ENCODE measurements at regions not wholly inside any gene's neighbourhood (a gene's known extent, or its start where the extent isn't known, plus 50 kb on each side); places are given as distances from the start of the nearest gene placed in this dataset.

DNA sequence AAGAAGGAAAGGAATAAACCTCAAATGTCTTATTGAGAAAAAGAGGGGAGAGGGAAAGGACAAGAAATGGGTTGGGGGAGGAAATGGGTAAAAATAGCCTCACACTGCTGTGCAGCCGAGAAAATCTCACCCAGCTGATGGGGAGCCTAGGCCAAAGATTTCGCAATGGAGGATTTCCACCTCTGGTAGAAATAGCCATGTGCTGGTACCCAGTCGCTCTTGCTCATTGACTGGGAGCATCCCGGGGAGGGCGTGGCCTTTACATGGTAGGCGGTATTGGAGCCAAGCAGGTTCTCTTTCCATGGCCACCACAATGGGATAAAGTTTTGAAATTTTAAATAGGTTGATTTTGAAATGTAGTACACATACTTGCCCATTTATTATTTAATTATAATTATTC is 255.1 kb upstream of the LDB2 start:
- Histone ChIP-seq H3K9me2 (replicated peaks; ENCODE audit: control insufficient read depth, low read length) (no peaks in the 10 kb centered on the region), H3K79me2 (ENCODE audit: control insufficient read depth, low read length) (no peaks in the 10 kb centered on the region), H3K36me3 (ENCODE audit: control insufficient read depth, low read length) (no peaks in the 10 kb centered on the region), H3K9me3 (ENCODE audit: control insufficient read depth, insufficient read depth, low read length) (no peaks in the 10 kb centered on the region), H3K27ac (ENCODE audit: low read depth, low read length) (no peak overlapping the region), H3K27me3 (ENCODE audit: control insufficient read depth, low read length) (no peaks in the 10 kb centered on the region; the same call in 1 of the 2 replicates), H4K20me1 (ENCODE audit: control insufficient read depth, insufficient read depth, low read depth, low read length) (no peaks in the 10 kb centered on the region), H3K4me2 (ENCODE audit: low read length) (no peak overlapping the region), H3K4me1 (ENCODE audit: control insufficient read depth, low read length) (no peaks in the 10 kb centered on the region), H3K4me3 (ENCODE audit: low read length) (no peak overlapping the region), H3F3A (ENCODE audit: control insufficient read depth, insufficient read depth) (no peaks in the 10 kb centered on the region)
- TF ChIP-seq, protein P1, sequence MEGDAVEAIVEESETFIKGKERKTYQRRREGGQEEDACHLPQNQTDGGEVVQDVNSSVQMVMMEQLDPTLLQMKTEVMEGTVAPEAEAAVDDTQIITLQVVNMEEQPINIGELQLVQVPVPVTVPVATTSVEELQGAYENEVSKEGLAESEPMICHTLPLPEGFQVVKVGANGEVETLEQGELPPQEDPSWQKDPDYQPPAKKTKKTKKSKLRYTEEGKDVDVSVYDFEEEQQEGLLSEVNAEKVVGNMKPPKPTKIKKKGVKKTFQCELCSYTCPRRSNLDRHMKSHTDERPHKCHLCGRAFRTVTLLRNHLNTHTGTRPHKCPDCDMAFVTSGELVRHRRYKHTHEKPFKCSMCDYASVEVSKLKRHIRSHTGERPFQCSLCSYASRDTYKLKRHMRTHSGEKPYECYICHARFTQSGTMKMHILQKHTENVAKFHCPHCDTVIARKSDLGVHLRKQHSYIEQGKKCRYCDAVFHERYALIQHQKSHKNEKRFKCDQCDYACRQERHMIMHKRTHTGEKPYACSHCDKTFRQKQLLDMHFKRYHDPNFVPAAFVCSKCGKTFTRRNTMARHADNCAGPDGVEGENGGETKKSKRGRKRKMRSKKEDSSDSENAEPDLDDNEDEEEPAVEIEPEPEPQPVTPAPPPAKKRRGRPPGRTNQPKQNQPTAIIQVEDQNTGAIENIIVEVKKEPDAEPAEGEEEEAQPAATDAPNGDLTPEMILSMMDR (IDR thresholded peaks at IDR 0.05; ENCODE audit: low read depth, low read length, poor library complexity, severe bottlenecking) = no peak
- no peak for TF ChIP-seq EZH2phosphoT487 (IDR thresholded peaks at IDR 0.05; ENCODE audit: borderline replicate concordance, low read length)

DNA sequence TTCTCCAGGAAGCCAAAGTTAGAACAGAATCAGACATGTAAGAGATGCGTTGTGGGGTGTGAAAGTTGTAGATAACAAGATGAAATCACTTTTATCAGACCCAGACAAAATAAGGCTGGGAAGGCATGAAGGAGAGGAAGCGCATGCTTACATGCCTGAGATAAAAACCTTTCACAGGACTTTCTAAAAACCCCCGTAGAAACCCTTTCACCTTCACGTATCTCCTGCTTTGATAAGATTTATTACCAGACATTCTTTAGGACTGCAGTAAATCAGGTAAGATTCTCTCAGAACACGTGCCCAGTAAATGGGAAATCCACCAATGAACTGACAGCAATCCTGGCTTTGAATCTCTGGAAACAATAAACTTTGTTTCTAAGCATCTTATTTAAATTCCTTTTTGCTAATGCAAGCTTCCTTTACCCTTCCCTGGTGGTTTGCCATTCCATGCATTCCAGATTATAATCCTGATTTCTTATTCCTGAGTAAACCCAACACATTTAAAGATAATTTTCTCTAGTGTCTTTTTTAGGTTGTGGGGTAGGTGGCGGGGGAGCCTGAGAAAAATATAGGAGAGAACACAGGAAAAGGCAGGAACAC is 254.6 kb upstream of the LDB2 start:
- Histone ChIP-seq H3K4me3 (ENCODE audit: low read length) (no peak overlapping the region), H3K27me3 (ENCODE audit: control insufficient read depth, low read length) (no peaks in the 10 kb centered on the region; the same call in 1 of the 2 replicates), H3K9me3 (ENCODE audit: control insufficient read depth, insufficient read depth, low read length) (no peaks in the 10 kb centered on the region), H3K36me3 (ENCODE audit: control insufficient read depth, low read length) (no peaks in the 10 kb centered on the region), H3F3A (ENCODE audit: control insufficient read depth, insufficient read depth) (no peaks in the 10 kb centered on the region), H3K4me2 (ENCODE audit: low read length) (no peak overlapping the region), H4K20me1 (ENCODE audit: control insufficient read depth, insufficient read depth, low read depth, low read length) (no peaks in the 10 kb centered on the region), H3K4me1 (ENCODE audit: control insufficient read depth, low read length) (no peaks in the 10 kb centered on the region), H3K27ac (ENCODE audit: low read depth, low read length) (no peak overlapping the region), H3K9me2 (replicated peaks; ENCODE audit: control insufficient read depth, low read length) (no peaks in the 10 kb centered on the region), H3K79me2 (ENCODE audit: control insufficient read depth, low read length) (no peaks in the 10 kb centered on the region)
- TF ChIP-seq, protein P1 (IDR thresholded peaks at IDR 0.05; ENCODE audit: low read depth, low read length, poor library complexity, severe bottlenecking) = no peak
- no peak for TF ChIP-seq EZH2phosphoT487 (IDR thresholded peaks at IDR 0.05; ENCODE audit: borderline replicate concordance, low read length)

DNA sequence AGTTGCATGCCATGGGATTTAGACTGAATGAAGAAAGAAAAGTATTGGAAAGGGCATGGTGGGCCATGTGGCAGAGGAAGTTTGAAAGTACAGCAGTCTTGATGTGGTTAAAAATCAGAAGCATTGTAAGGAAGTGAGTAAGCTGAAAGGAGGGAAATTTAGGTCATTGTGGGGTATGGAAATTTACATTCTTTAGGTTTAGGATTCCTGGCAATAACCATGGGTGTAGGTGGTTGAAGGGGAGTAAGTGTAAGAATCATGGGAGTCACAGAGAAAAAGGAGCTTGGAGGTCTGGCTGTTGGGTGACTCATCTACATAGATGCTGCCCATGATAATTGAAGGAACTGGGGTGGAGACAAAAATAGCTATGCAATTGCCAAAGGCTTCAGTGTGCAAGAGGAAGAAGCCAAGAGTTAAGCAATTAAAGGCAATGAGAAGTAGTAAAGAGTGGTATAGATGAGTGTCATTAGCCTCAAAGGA is 243.8 kb upstream of the LDB2 start:
- Histone ChIP-seq H3K9me3 (ENCODE audit: control insufficient read depth, insufficient read depth, low read length) (peaks cover 8% of the 10 kb centered on the region; the same call in 1 of the 2 replicates), H3K36me3 (ENCODE audit: control insufficient read depth, low read length) (no peaks in the 10 kb centered on the region), H3K9me2 (replicated peaks; ENCODE audit: control insufficient read depth, low read length) (no peaks in the 10 kb centered on the region), H3K4me2 (ENCODE audit: low read length) (no peak overlapping the region), H3F3A (ENCODE audit: control insufficient read depth, insufficient read depth) (no peaks in the 10 kb centered on the region), H3K4me3 (ENCODE audit: low read length) (no peak overlapping the region), H4K20me1 (ENCODE audit: control insufficient read depth, insufficient read depth, low read depth, low read length) (no peaks in the 10 kb centered on the region), H3K27me3 (ENCODE audit: control insufficient read depth, low read length) (no peaks in the 10 kb centered on the region), H3K79me2 (ENCODE audit: control insufficient read depth, low read length) (no peaks in the 10 kb centered on the region), H3K4me1 (ENCODE audit: control insufficient read depth, low read length) (no peaks in the 10 kb centered on the region), H3K27ac (ENCODE audit: low read depth, low read length) (no peak overlapping the region)
- TF ChIP-seq, protein P1 (IDR thresholded peaks at IDR 0.05; ENCODE audit: low read depth, low read length, poor library complexity, severe bottlenecking) = no peak
- no peak for TF ChIP-seq EZH2phosphoT487 (IDR thresholded peaks at IDR 0.05; ENCODE audit: borderline replicate concordance, low read length)

Data from DOHH2 (cell line).